Activated T-helper 17 cell treated with anti-CD3 and anti-CD28 coated beads, Interleukin-2, amount 50 U/mL, for 72 hours (primary cell): ENCODE measurements at regions not wholly inside any gene's neighbourhood (a gene's known extent, or its start where the extent isn't known, plus 50 kb on each side); places are given as distances from the start of the nearest gene placed in this dataset.

Source experiments
- ATAC-seq: fragments of 150-1000 bp; cut with Tn5 transposase; replicated peaks from 2 replicates; pipeline ENCODE4 v1.10.0; 2021; ENCODE audit warnings: mild to moderate bottlenecking, moderate library complexity
- H3K27ac Mint-ChIP-seq: one replicate; pipeline ENCODE4 v1.8.0; 2022; ENCODE audit warnings: mixed read lengths
- H3K27me3 Mint-ChIP-seq: one replicate; pipeline ENCODE4 v1.8.0; 2022; ENCODE audit warnings: mixed read lengths
- H3K36me3 Mint-ChIP-seq: one replicate; pipeline ENCODE4 v1.8.0; 2022; ENCODE audit warnings: low read depth, mild to moderate bottlenecking, mixed read lengths
- H3K4me1 Mint-ChIP-seq: one replicate; pipeline ENCODE4 v1.8.0; 2022; ENCODE audit warnings: mixed read lengths
- H3K4me3 Mint-ChIP-seq: one replicate; pipeline ENCODE4 v1.8.0; 2022; ENCODE audit warnings: mild to moderate bottlenecking, mixed read lengths
- H3K9me3 Mint-ChIP-seq: one replicate; pipeline ENCODE4 v1.8.0; 2022; ENCODE audit warnings: mixed read lengths

DNA sequence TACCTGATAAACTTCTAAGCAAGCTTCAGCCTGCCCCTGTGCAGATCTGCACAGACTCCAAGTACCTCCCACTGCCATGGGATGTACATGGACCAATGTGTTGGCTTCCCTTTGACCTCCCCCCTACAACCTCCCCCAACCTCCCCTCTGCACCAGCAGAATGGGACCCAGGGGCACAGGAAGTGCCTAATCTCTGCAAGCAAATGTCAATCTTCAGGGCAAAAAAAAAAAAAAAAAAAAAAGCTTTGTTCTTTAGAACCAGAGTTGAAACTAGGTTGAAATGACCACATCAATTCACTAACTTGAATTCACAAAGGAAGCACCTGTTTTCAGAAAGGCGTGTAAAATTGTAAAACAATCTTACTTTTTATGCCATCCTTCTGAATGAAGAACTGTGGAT, 53.9 kb upstream of the TIAM1 start:
- Mint-ChIP-seq H3K9me3 (no peaks in the 10 kb centered on the region), H3K4me3 (peak overlapping the region; percentile 13), H3K27ac (peak overlapping the region; percentile 7), H3K36me3 (no peaks in the 10 kb centered on the region), H3K4me1 (peaks cover 34% of the 10 kb centered on the region), H3K27me3 (no peaks in the 10 kb centered on the region)
- ATAC-seq, result peak; percentile 28

DNA sequence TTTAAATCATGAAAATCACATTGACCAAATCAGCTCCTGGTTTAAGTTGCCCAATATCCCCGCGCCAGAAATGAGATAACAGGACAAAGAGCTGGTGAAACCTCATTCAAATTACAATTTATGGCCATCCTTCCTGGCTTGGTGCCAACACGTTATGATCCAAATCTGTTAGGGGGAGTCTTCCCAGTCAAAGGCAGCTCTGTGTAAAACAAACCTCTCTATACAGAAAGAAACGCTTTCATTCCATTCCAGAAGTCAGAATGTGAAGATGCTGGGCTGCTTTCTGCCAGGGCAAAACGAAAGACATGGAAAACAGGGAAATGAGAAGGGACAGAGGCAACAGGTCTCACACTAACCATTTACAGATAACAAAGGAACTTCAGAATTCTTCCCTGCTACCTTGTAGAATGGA, 53.5 kb upstream of the TIAM1 start:
- H3K4me3 Mint-ChIP-seq, result peak overlapping the region; percentile 13

DNA sequence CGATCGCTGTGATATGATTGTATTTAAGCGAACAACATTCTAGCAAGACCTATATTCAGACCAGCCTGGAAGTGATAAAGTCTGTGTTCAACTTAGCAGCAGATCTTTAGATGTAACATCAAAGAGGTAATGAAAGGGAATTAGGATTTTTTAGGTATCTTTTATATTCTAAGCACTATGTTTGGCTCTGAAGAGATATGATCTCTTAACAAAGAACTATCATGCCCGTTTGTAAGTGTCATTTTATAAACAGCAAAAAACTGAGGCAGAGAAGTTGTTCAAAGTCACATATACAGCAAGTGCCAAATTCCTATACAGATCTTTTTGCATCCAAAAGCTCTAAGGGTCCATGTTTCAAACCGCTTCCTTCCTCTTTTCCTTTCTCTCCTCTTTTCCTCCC, 53.0 kb upstream of the TIAM1 start:
- peak overlapping the region; percentile 13 for H3K4me3 Mint-ChIP-seq
- H3K36me3 Mint-ChIP-seq, result no peaks in the 10 kb centered on the region
- ATAC-seq, result no peak
- H3K9me3 Mint-ChIP-seq, result no peaks in the 10 kb centered on the region
- peaks cover 29% of the 10 kb centered on the region for H3K4me1 Mint-ChIP-seq
- H3K27ac Mint-ChIP-seq, result peak overlapping the region; percentile 44
- H3K27me3 Mint-ChIP-seq, result no peaks in the 10 kb centered on the region

More for the DNA sequence above, 53.5 kb upstream of the TIAM1 start:
- Mint-ChIP-seq H3K36me3 (no peaks in the 10 kb centered on the region), H3K27ac (peak overlapping the region; percentile 44), H3K9me3 (no peaks in the 10 kb centered on the region), H3K4me1 (peaks cover 34% of the 10 kb centered on the region), H3K27me3 (no peaks in the 10 kb centered on the region)
- ATAC-seq, result no peak

DNA sequence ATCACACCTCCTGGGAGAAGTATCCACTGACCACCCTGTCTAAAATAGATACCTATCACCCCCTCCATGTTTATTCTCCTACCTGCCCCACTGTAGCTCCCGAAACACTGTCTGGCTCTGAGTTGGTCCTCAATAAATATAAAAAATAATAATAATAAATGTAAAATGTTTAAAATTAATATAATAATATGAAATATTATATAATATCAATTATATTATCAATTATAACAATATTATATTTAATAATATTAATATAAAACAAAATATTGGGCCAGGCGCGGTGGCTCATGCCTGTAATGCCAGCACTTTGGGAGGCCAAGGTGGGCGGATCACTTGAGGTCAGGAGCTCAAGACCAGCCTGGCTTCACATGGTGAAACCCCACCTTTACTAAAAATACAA, 52.3 kb upstream of the TIAM1 start:
- Mint-ChIP-seq H3K4me3 (no peak overlapping the region), H3K9me3 (no peaks in the 10 kb centered on the region), H3K27ac (no peak overlapping the region), H3K36me3 (no peaks in the 10 kb centered on the region), H3K27me3 (no peaks in the 10 kb centered on the region), H3K4me1 (peaks cover 29% of the 10 kb centered on the region)
- ATAC-seq, result no peak

DNA sequence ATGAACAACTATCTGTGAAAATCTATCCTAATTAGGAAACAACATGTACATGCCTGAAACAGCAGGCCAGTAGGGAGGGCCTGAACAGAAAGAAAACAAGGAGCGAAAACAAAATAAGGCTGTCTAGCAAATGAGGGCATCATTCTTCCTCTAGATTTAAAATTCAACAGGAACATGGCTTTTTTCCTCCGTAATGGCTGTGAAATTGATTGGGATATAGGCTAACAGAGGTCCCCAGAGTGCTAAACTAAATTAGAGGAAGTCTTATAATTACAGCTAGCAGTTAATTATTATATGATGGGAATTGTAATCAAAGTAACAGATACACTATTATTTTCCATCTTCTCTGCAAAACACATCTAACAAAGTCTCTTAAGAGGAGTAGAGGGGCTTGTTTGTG, 51.7 kb upstream of the TIAM1 start:
- ATAC-seq, result no peak
- Mint-ChIP-seq H3K4me1 (peaks cover 29% of the 10 kb centered on the region), H3K27me3 (no peaks in the 10 kb centered on the region), H3K4me3 (no peak overlapping the region), H3K9me3 (no peaks in the 10 kb centered on the region), H3K27ac (no peak overlapping the region), H3K36me3 (no peaks in the 10 kb centered on the region)

DNA sequence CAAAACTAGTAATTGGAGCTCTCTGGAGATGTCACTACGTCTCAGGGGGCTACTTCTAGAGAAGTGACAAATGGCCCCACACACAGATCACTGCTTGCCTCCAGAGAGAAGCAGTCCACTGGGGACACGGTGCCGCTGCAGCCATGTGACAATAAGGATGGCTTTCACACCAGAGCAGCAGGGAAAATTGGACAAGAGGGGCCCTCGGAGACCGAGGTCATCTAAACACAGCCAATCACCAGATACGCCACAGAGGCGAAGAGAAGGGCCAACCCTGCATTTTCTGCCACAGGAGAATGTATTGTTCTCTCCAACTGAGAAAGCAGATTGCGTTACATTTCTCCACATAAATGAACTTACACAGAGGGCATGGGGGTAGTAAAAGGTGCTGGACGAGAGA, 51.2 kb upstream of the TIAM1 start:
- Mint-ChIP-seq H3K4me1 (peaks cover 29% of the 10 kb centered on the region), H3K27me3 (no peaks in the 10 kb centered on the region), H3K36me3 (no peaks in the 10 kb centered on the region), H3K9me3 (no peaks in the 10 kb centered on the region), H3K4me3 (no peak overlapping the region), H3K27ac (no peak overlapping the region)
- no peak for ATAC-seq

DNA sequence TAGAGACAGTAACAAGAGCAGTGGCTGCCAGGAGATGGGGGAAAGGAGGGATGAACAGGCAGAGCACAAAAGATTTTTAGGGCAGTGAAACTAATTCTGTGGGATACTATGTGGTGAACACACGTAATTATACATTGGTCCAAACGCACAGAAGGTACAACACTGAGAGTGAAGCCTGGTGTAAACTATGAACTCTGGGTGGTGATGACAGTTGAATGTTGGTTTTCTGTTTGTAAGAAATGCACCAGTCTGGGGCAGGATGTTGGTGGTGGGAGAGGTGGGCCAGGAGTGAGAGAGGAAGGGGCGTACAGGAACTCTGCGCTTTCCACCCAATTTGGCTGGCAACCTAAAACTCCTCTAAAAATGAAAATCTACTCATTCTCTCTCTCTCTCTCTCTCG, 50.2 kb upstream of the TIAM1 start:
- Mint-ChIP-seq H3K4me1 (peaks cover 25% of the 10 kb centered on the region), H3K36me3 (no peaks in the 10 kb centered on the region), H3K27ac (no peak overlapping the region), H3K9me3 (no peaks in the 10 kb centered on the region), H3K27me3 (no peaks in the 10 kb centered on the region), H3K4me3 (peak overlapping the region; percentile 20)
- peak; percentile 62 for ATAC-seq
